UCSD-AML1 (cell line): ENCODE measurements at regions not wholly inside any gene's neighbourhood (a gene's known extent, or its start where the extent isn't known, plus 50 kb on each side); places are given as distances from the start of the nearest gene placed in this dataset.
A peak's percentile ranks its signal among the peaks of the same experiment; 100 is the strongest.
"Not testable (repeated sequence)": the region's sequence is repeated elsewhere in the genome, so short reads cannot be mapped to it uniquely, and the experiment has no call there.

Experiments
- DNase-seq: peaks from one replicate; lab custom pipeline; 2025; ENCODE audit not compliant: unreplicated experiment; lab: John Stamatoyannopoulos, UW

GRCh38 chr14:77985211-77985615 lies 185.0 kb upstream of the NRXN3 start:
- DNase-seq, result peak; percentile 50

- DNase-seq, result no peak
These were observed 183.4 kb upstream of the NRXN3 start for GRCh38 chr14:77986773-77987172.

- no peak for DNase-seq
These were observed 181.9 kb upstream of the NRXN3 start for GRCh38 chr14:77988096-77988870.

GRCh38 chr14:77988970-77989369 lies 181.2 kb upstream of the NRXN3 start:
- no peak for DNase-seq

GRCh38 chr14:77989441-77989991 lies 180.7 kb upstream of the NRXN3 start:
- no peak for DNase-seq

- DNase-seq, result no peak
These were observed 179.8 kb upstream of the NRXN3 start for GRCh38 chr14:77990337-77990736.

- peak; percentile 18 for DNase-seq
These were observed 178.9 kb upstream of the NRXN3 start for GRCh38 chr14:77991128-77991772.

GRCh38 chr14:78005325-78005724 lies 164.8 kb upstream of the NRXN3 start:
- no peak for DNase-seq

GRCh38 chr14:78007160-78007559 lies 163.0 kb upstream of the NRXN3 start:
- no peak for DNase-seq

- DNase-seq, result no peak
These were observed 159.5 kb upstream of the NRXN3 start for GRCh38 chr14:78010688-78011087.

- DNase-seq, result not testable (repeated sequence)
These were observed 156.3 kb upstream of the NRXN3 start for GRCh38 chr14:78013911-78014310.

GRCh38 chr14:78016532-78016931 lies 153.6 kb upstream of the NRXN3 start:
- DNase-seq, result no peak

- no peak for DNase-seq
These were observed 151.9 kb upstream of the NRXN3 start for GRCh38 chr14:78018283-78018682.

GRCh38 chr14:78022059-78022458 lies 148.1 kb upstream of the NRXN3 start:
- DNase-seq, result peak; percentile 83

GRCh38 chr14:78023112-78023511 lies 147.1 kb upstream of the NRXN3 start:
- no peak for DNase-seq

GRCh38 chr14:78028471-78028870 lies 141.7 kb upstream of the NRXN3 start:
- no peak for DNase-seq

- DNase-seq, result no peak
These were observed 140.4 kb upstream of the NRXN3 start for GRCh38 chr14:78029601-78030372.

- no peak for DNase-seq
These were observed 126.8 kb upstream of the NRXN3 start for GRCh38 chr14:78043349-78043748.

- DNase-seq, result no peak
These were observed 122.1 kb upstream of the NRXN3 start for GRCh38 chr14:78048120-78048519.

- DNase-seq, result not testable (repeated sequence)
These were observed 113.3 kb upstream of the NRXN3 start for GRCh38 chr14:78056890-78057289.

- DNase-seq, result no peak
These were observed 99.8 kb upstream of the NRXN3 start for GRCh38 chr14:78070344-78070743.
